ENCODE measurements at regions not wholly inside any gene's neighbourhood (a gene's known extent, or its start where the extent isn't known, plus 50 kb on each side); places are given as distances from the start of the nearest gene placed in this dataset.

DNA sequence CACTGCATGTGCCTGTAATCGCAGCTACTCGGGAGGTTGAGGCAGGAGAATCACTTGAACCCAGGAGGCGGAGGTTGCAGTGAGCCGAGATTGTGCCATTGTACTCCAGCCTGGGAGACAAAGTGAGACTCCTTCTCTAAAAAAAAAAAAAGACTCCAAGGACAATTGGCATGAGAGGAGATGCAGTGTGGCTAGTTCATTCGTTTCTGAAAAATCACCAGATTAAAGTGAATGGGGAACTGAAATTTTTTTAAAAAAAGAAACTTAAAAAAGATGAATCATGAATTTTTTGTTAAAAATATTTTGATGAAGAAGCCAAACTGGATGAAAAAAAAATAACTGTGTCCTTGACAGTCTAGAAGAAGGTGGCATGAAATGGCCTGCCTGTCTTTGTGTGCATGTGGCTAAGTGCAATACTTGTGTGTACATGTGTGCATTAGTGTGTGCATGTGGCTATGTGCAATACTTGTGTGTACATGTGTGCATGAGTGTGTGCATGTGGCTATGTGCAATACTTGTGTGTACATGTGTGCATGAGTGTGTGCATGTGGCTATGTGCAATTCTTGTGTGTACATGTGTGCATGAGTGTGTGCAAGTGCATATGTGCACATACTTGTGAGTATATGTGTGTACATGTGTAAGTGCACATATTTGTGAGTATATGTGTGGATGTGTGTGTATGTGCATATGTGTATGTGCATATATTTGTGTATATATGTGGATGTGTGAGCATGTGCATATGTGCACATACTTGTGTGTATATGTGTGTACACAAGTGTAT lies 391.7 kb upstream of the KLF6 start:
- Histone ChIP-seq H3K79me2 (ENCODE audit: control insufficient read depth, insufficient read depth, low read length) (no peaks in the 10 kb centered on the region), H3K9me3 (replicated peaks; ENCODE audit: control insufficient read depth, insufficient read depth, low read depth, low read length) (no peaks in the 10 kb centered on the region), H3K27me3 (ENCODE audit: control insufficient read depth in 2 of 2, insufficient read depth in 2 of 2, low read length in 2 of 2) (peaks cover 5 to 19% of the 10 kb centered on the region in 2 experiments; a peak in 3 of 5 replicates), H3K4me3 (no peak overlapping the region), H3K36me3 (ENCODE audit: control insufficient read depth, insufficient read depth, low read length) (no peaks in the 10 kb centered on the region), H4K20me1 (replicated peaks; ENCODE audit: control insufficient read depth, insufficient read depth, low read length) (no peaks in the 10 kb centered on the region), H3K4me1 (replicated peaks in 1 of 2; ENCODE audit: control insufficient read depth in 2 of 2, insufficient read depth in 2 of 2, low read length in 2 of 2) (no peaks in the 10 kb centered on the region), H3K4me2 (ENCODE audit: insufficient read depth, low read length) (no peak overlapping the region), H3K9ac (ENCODE audit: insufficient read depth in 1 of 2, low read depth in 2 of 2, low read length in 2 of 2) (no peak overlapping the region), H3K27ac (ENCODE audit: extremely low read depth, low read depth, low read length) (no peak overlapping the region), H3K9me1 (ENCODE audit: control insufficient read depth, insufficient read depth, low read length) (no peaks in the 10 kb centered on the region), H2AFZ (ENCODE audit: low read depth, low read length) (no peak overlapping the region)
- in situ Hi-C loops (cut with MboI) (no loop called here), intact Hi-C loops (cut with micrococcal nuclease) (no loop called here)
- TF ChIP-seq KDM1A (IDR thresholded peaks at IDR 0.05) (peak in 1 of 2 experiments; percentile 31; a peak in 1 of 4 replicates), PTBP1 (IDR thresholded peaks at IDR 0.05; ENCODE audit: low read depth, low read length) (no peak)
- ChIA-PET CTCF (ENCODE audit: low intra/inter-chr PET ratio) (no interaction called here), POLR2A (no interaction called here)
- ATAC-seq: no peak
- WGBS (ENCODE audit: insufficient coverage, low coverage, missing lambda C conversion rate): 0% methylated on average over 5 of the region's 5 CpGs
- BruUV-seq (replicated peaks): no TSS peak
- FAIRE-seq: no peak
- no peak for DNase-seq (ENCODE audit: extremely low read depth in 1 of 4, low spot score in 3 of 4)

DNA sequence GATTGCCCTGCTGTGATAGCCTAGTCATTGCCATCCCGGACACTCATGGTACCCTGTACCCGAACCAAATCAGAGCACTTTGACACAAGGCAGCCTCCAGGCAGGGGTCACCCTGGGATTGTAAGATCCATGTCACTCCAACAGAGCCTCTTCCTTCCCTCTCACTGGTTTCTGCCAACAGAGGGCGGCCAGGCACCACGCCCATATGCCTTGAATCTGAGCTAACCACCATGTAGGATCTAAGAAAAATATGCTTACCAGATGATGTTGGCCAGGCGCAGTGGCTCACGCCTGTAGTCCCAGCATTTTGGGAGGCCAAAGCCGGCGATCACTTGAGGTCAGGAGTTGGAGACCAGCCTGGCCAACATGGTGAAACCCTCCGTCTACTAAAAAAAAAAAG lies 389.2 kb upstream of the KLF6 start:
- H2AFZ ChIP-seq (ENCODE audit: low read depth, low read length): no peak overlapping the region
- H3K9me3 ChIP-seq (replicated peaks; ENCODE audit: control insufficient read depth, insufficient read depth, low read depth, low read length): no peaks in the 10 kb centered on the region
- ATAC-seq: peak; percentile 52; the same call in 2 of the 3 replicates
- no peaks in the 10 kb centered on the region for H3K36me3 ChIP-seq (ENCODE audit: control insufficient read depth, insufficient read depth, low read length)
- no peak overlapping the region for H3K4me3 ChIP-seq
- no peak overlapping the region for H3K9ac ChIP-seq (ENCODE audit: insufficient read depth in 1 of 2, low read depth in 2 of 2, low read length in 2 of 2)
- no TSS peak for BruUV-seq (replicated peaks)
- H3K9me1 ChIP-seq (ENCODE audit: control insufficient read depth, insufficient read depth, low read length): no peaks in the 10 kb centered on the region
- no peak overlapping the region for H3K4me2 ChIP-seq (ENCODE audit: insufficient read depth, low read length)
- H3K27ac ChIP-seq (ENCODE audit: extremely low read depth, low read depth, low read length): no peak overlapping the region
- TF ChIP-seq GTF2F1 (IDR thresholded peaks at IDR 0.05; ENCODE audit: low read depth, low read length) (no peak), RAD21 (CRISPR knock-in tag; conservative IDR thresholded peaks at IDR 0.05 in 1 of 2, IDR thresholded peaks at IDR 0.05 in 1 of 2) (peak in 1 of 2 experiments; percentile 29; a peak in 1 of 4 replicates), CTBP1 (IDR thresholded peaks at IDR 0.05; ENCODE audit: borderline replicate concordance) (no peak)
- TF ChIP-seq, protein P1, sequence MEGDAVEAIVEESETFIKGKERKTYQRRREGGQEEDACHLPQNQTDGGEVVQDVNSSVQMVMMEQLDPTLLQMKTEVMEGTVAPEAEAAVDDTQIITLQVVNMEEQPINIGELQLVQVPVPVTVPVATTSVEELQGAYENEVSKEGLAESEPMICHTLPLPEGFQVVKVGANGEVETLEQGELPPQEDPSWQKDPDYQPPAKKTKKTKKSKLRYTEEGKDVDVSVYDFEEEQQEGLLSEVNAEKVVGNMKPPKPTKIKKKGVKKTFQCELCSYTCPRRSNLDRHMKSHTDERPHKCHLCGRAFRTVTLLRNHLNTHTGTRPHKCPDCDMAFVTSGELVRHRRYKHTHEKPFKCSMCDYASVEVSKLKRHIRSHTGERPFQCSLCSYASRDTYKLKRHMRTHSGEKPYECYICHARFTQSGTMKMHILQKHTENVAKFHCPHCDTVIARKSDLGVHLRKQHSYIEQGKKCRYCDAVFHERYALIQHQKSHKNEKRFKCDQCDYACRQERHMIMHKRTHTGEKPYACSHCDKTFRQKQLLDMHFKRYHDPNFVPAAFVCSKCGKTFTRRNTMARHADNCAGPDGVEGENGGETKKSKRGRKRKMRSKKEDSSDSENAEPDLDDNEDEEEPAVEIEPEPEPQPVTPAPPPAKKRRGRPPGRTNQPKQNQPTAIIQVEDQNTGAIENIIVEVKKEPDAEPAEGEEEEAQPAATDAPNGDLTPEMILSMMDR (IDR thresholded peaks at IDR 0.05 in 2 of 3, conservative IDR thresholded peaks at IDR 0.05 in 1 of 3; ENCODE audit: insufficient read depth in 2 of 3, low read depth in 1 of 3, low read length in 3 of 3): peak; percentile 16 to 31 (median 27); a peak in 3 of 6 replicates
- CTCF ChIA-PET (ENCODE audit: low intra/inter-chr PET ratio): no interaction called here
- no peak for FAIRE-seq
- H4K20me1 ChIP-seq (replicated peaks; ENCODE audit: control insufficient read depth, insufficient read depth, low read length): no peaks in the 10 kb centered on the region
- POLR2A ChIA-PET: no interaction called here
- peak in 1 of 4 experiments; percentile 10 for DNase-seq (ENCODE audit: extremely low read depth in 1 of 4, low spot score in 3 of 4)
- H3K4me1 ChIP-seq (replicated peaks in 1 of 2; ENCODE audit: control insufficient read depth in 2 of 2, insufficient read depth in 2 of 2, low read length in 2 of 2): no peaks in the 10 kb centered on the region
- 0% methylated on average over 9 of the region's 9 CpGs for WGBS (ENCODE audit: insufficient coverage, low coverage, missing lambda C conversion rate)
- in situ Hi-C loops (cut with MboI): no loop called here
- intact Hi-C loops (cut with micrococcal nuclease): no loop called here
- H3K79me2 ChIP-seq (ENCODE audit: control insufficient read depth, insufficient read depth, low read length): no peaks in the 10 kb centered on the region
- H3K27me3 ChIP-seq (ENCODE audit: control insufficient read depth in 2 of 2, insufficient read depth in 2 of 2, low read length in 2 of 2): peaks cover 2 to 15% of the 10 kb centered on the region in 2 experiments; a peak in 2 of 5 replicates

Measured in K562 (cell line).